ENCODE measurements at regions not wholly inside any gene's neighbourhood (a gene's known extent, or its start where the extent isn't known, plus 50 kb on each side); places are given as distances from the start of the nearest gene placed in this dataset.

DNA sequence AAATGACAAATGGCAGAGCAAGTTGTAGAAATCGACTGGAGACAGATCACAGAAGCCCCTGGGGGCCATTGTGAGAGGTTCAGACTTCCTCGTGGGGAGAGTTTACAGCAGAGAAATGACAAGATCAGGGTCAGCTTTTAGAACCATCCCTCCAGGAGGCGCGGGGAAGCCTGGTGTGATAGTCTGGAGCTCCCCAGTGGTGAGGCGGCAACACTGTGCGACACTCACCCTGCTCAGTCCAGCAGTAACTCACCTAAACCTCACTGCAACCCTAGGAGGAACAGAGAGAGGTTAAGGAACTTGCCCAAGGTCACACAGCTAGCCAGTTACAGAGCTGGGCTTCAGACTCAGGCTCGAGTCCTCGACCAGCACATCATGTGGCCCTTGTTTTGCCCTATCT is 123.4 kb upstream of the IRX3 start:
- no peaks in the 10 kb centered on the region for H3K36me3 ChIP-seq
- no peak for TF ChIP-seq Cebpa-rat (IDR thresholded peaks at IDR 0.05)
- peaks cover 18% of the 10 kb centered on the region for H3K4me1 ChIP-seq
- H3K4me2 ChIP-seq: no peak overlapping the region
- H3K27me3 ChIP-seq: peaks cover 4% of the 10 kb centered on the region; the same call in 1 of the 2 replicates
- no peaks in the 10 kb centered on the region for H3K9me3 ChIP-seq
- H3K9ac ChIP-seq: no peak overlapping the region
- no peak overlapping the region for H3K4me3 ChIP-seq
- H3K27ac ChIP-seq: no peak overlapping the region
- no peaks in the 10 kb centered on the region for H4K20me1 ChIP-seq

DNA sequence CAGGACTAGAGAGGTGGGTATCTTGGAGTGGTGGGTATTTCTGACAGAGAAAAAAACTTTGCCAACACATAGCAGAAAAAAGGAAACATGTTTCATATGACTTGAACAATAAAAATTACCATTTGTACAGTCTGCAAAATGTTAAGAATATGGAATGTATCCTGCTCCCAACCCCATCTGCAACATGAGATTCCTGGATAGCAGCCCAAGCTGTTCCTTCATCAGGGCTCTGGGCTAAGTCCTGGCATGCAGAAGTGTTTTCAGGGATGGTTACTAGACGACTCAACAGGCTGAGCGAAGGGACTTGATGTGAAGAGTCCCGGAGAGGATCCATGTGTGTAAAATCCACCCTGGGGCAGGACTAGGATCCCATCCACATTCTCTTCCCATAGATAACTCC is 121.0 kb upstream of the IRX3 start:
- no peaks in the 10 kb centered on the region for H3K36me3 ChIP-seq
- H3K4me2 ChIP-seq: no peak overlapping the region
- no peak overlapping the region for H3K9ac ChIP-seq
- H3K27ac ChIP-seq: no peak overlapping the region
- H3K27me3 ChIP-seq: peaks cover 4% of the 10 kb centered on the region; the same call in 1 of the 2 replicates
- H3K4me1 ChIP-seq: peaks cover 18% of the 10 kb centered on the region
- TF ChIP-seq Cebpa-rat (IDR thresholded peaks at IDR 0.05): no peak
- H4K20me1 ChIP-seq: no peaks in the 10 kb centered on the region
- no peak overlapping the region for H3K4me3 ChIP-seq
- no peaks in the 10 kb centered on the region for H3K9me3 ChIP-seq

DNA sequence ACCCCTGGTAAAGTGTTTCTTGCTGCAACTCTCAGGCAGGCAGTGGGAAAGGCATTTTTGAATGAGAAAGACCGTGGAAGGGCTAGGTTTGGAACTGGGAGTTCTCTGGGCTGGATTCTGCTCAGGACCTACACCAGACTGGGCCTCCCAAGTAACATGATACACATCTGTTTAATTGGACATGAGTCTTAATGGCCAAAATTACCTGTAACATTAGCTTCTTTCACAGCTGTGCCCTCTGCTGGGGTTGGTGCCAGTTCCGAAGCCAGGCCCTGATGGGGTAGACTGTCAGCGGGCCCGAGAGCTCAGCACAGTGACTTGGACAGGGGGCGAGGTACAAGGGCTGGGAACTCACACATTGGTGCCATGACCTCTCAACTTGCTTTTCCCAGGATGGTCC is 118.9 kb upstream of the IRX3 start:
- no peak overlapping the region for H3K9ac ChIP-seq
- TF ChIP-seq Cebpa-rat (IDR thresholded peaks at IDR 0.05): no peak
- H3K9me3 ChIP-seq: no peaks in the 10 kb centered on the region
- no peak overlapping the region for H3K4me2 ChIP-seq
- no peaks in the 10 kb centered on the region for H3K4me1 ChIP-seq
- no peak overlapping the region for H3K4me3 ChIP-seq
- H3K27me3 ChIP-seq: no peaks in the 10 kb centered on the region
- H4K20me1 ChIP-seq: no peaks in the 10 kb centered on the region
- no peak overlapping the region for H3K27ac ChIP-seq
- no peaks in the 10 kb centered on the region for H3K36me3 ChIP-seq

DNA sequence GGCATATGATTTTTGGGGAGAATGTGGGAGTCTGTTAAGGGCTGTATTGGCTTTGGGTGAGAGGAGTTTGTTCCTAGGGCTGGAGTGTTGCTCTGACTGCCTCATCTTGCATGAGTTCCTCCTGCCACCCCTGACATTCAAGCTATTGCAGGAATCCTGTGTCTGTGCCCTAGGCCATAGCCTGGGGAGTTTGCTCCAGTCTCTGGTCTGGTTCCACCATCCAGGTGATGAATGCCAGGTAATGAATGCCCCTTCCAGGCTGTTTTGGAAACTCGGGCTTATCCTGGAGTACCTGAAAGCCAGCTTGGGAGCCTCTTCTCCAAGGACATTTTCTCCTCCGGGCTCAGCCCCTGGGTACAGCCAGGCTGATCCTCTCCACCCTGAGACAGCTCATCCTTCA is 117.0 kb upstream of the IRX3 start:
- H3K9me3 ChIP-seq: no peaks in the 10 kb centered on the region
- H3K27ac ChIP-seq: no peak overlapping the region
- H3K4me1 ChIP-seq: no peaks in the 10 kb centered on the region
- no peak overlapping the region for H3K9ac ChIP-seq
- TF ChIP-seq Cebpa-rat (IDR thresholded peaks at IDR 0.05): no peak
- H3K4me2 ChIP-seq: no peak overlapping the region
- no peak overlapping the region for H3K4me3 ChIP-seq
- H4K20me1 ChIP-seq: no peaks in the 10 kb centered on the region
- H3K27me3 ChIP-seq: no peaks in the 10 kb centered on the region
- no peaks in the 10 kb centered on the region for H3K36me3 ChIP-seq

DNA sequence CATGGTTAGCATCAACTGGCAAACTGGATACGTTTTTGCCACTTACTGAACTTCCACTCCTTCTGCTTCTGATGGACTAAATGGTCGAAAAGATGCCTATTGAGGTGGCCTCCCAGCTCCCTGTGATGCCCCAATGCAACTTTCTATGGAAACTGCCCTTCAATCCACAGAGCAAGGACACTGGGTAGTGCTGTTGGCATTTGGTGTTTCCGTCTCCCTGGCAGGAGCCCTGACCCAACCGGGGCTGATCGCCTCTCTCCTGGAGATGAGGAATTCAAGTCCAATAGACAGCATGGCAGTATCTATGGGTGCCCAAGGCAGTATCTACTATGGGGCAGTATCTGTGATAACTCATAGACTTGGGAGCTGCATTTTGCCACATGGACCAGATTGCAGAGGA is 116.3 kb upstream of the IRX3 start:
- Histone ChIP-seq H3K4me3 (no peak overlapping the region), H3K27ac (no peak overlapping the region), H3K9ac (no peak overlapping the region), H3K4me1 (no peaks in the 10 kb centered on the region), H4K20me1 (no peaks in the 10 kb centered on the region), H3K9me3 (no peaks in the 10 kb centered on the region), H3K27me3 (no peaks in the 10 kb centered on the region), H3K4me2 (no peak overlapping the region), H3K36me3 (no peaks in the 10 kb centered on the region)
- no peak for TF ChIP-seq Cebpa-rat (IDR thresholded peaks at IDR 0.05)

DNA sequence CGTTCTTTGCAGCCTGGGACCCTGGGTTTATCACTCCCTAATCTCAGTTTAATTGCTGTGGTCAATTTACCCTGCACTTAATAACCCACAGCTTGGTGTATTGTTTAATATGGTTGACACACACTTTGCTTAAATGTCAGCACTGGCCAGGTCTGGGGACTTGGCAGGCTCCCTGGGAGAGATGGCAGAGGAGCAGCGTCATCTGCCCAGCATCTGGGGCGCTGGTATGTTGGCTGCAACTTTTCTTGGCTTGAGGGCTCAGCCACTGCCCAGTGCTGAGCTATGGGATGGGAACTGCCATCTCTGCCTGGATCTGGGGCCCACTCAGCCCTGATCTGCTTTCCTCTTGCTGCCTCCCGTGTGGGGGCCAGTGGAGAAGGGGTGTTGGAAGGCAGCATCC is 115.7 kb upstream of the IRX3 start:
- Histone ChIP-seq H3K27ac (no peak overlapping the region), H3K36me3 (no peaks in the 10 kb centered on the region)
- no peak for TF ChIP-seq Cebpa-rat (IDR thresholded peaks at IDR 0.05)

DNA sequence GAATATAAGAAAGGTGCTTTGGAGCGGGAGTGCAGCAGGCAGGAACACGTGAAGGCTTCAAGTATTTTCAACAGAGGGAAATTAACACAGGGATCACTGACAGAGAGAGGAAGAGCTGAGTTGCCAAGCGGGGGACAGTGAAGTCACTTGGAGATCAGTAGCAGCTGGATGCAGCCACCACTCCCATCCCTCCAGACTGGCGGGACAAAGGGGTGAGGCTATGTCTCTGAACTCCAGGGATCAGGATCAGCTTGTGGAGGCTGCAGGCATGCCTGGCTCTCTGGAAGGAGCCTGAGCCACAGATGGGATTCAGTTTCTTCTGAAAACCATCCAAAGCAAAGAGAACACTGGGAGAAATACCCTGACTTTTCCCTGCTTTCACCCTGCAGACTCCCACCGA is 113.7 kb upstream of the IRX3 start:
- H3K4me3 ChIP-seq: no peak overlapping the region
- H3K36me3 ChIP-seq: no peaks in the 10 kb centered on the region
- H3K9ac ChIP-seq: no peak overlapping the region
- H3K4me2 ChIP-seq: no peak overlapping the region
- H3K27ac ChIP-seq: no peak overlapping the region
- no peaks in the 10 kb centered on the region for H4K20me1 ChIP-seq
- H3K4me1 ChIP-seq: no peaks in the 10 kb centered on the region
- H3K9me3 ChIP-seq: no peaks in the 10 kb centered on the region
- no peaks in the 10 kb centered on the region for H3K27me3 ChIP-seq
- no peak for TF ChIP-seq Cebpa-rat (IDR thresholded peaks at IDR 0.05)

More for the DNA sequence above, 115.7 kb upstream of the IRX3 start:
- Histone ChIP-seq H3K4me3 (no peak overlapping the region), H3K9me3 (no peaks in the 10 kb centered on the region), H3K4me2 (no peak overlapping the region), H3K9ac (no peak overlapping the region), H3K27me3 (no peaks in the 10 kb centered on the region), H3K4me1 (no peaks in the 10 kb centered on the region), H4K20me1 (no peaks in the 10 kb centered on the region)

DNA sequence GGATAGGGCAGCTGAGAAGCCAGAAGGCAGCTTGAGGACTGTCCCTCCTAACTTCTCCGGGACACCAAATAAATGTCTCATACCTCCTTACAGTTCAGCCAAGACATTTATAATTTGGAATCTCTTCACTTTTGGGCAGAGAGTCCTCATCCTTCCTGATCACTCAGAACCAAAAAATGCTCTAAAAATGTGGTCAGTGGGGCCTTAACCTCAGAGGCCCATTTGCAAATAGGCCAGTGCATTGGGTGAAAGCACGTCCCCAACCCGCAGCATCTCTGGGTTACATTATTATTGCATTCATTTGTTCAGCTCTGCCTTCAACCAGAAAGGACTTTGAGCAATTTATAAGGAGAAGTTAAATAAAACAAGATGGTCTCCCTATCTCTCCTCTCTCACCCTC is 112.4 kb upstream of the IRX3 start:
- Histone ChIP-seq H3K4me3 (no peak overlapping the region), H3K9me3 (no peaks in the 10 kb centered on the region), H3K9ac (no peak overlapping the region), H3K27ac (no peak overlapping the region), H4K20me1 (no peaks in the 10 kb centered on the region), H3K4me1 (no peaks in the 10 kb centered on the region), H3K36me3 (no peaks in the 10 kb centered on the region), H3K27me3 (no peaks in the 10 kb centered on the region), H3K4me2 (no peak overlapping the region)
- TF ChIP-seq Cebpa-rat (IDR thresholded peaks at IDR 0.05): no peak

DNA sequence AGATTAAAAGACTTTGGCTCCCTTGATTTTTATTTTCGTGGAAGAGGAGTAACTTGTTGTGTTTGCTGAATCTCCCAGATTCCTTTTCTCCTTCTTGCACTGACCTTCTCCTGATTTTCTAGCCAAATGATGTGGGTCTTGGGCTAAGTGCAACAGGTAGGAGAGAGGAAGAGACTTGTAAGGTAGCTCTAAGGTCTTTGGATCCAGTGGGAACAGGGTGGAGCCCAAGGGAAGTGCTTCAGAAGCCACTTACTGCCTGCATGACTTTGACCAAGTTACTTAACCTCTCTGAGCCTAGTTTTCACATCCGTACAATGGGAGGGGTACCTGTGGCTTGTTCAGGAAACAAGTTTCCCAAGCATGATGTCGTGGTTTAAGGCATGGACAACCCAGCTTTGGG is 111.3 kb upstream of the IRX3 start:
- no peaks in the 10 kb centered on the region for H4K20me1 ChIP-seq
- H3K4me3 ChIP-seq: no peak overlapping the region
- H3K4me1 ChIP-seq: no peaks in the 10 kb centered on the region
- no peaks in the 10 kb centered on the region for H3K27me3 ChIP-seq
- TF ChIP-seq Cebpa-rat (IDR thresholded peaks at IDR 0.05): no peak
- H3K27ac ChIP-seq: no peak overlapping the region
- no peaks in the 10 kb centered on the region for H3K36me3 ChIP-seq
- H3K9me3 ChIP-seq: no peaks in the 10 kb centered on the region
- no peak overlapping the region for H3K9ac ChIP-seq
- no peak overlapping the region for H3K4me2 ChIP-seq

DNA sequence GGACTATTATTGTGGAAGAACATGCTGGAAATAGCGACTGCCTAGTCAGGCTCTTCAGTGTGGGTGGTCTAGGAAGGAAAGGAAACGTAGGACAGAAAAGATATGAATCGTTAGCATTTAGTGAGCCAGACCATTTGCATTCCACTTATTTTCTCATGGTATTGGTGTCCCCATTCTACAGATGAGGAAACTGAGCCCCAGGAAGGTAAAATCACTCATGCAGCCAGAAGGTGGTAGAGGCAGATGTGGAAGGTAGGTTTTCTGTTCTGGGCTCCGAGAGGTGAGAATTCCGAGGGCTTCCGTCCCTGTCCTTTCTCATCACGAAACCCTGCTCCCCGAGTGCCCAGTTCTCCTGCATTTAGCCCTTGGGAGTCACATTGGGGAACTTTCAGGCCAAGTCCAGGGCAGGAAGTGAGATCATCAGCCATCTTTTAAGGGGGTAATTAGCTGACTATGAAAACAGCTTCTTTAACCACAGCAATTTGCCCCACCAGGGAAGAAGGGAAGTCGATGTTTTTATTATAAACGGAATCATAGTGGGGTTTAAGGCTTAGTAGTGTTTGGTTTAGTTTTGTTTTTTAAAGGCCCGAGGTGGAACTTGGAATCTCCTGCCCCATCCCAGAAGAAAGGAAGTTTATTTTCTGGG is 110.7 kb upstream of the IRX3 start:
- Histone ChIP-seq H3K36me3 (no peaks in the 10 kb centered on the region), H3K27ac (no peak overlapping the region)

More for the DNA sequence above, 110.7 kb upstream of the IRX3 start:
- H3K4me3 ChIP-seq: no peak overlapping the region
- TF ChIP-seq Cebpa-rat (IDR thresholded peaks at IDR 0.05): no peak
- no peak overlapping the region for H3K9ac ChIP-seq
- no peaks in the 10 kb centered on the region for H3K27me3 ChIP-seq
- H3K4me1 ChIP-seq: no peaks in the 10 kb centered on the region
- H3K9me3 ChIP-seq: no peaks in the 10 kb centered on the region
- H4K20me1 ChIP-seq: no peaks in the 10 kb centered on the region
- no peak overlapping the region for H3K4me2 ChIP-seq

Measured in BLaER1 (cell line).